GM18519 (cell line): ENCODE measurements at regions not wholly inside any gene's neighbourhood (a gene's known extent, or its start where the extent isn't known, plus 50 kb on each side); places are given as distances from the start of the nearest gene placed in this dataset.
"Not testable (repeated sequence)": the region's sequence is repeated elsewhere in the genome, so short reads cannot be mapped to it uniquely, and the experiment has no call there.

Source experiments
- ATAC-seq: cut with Tn5 transposase; IDR thresholded peaks from one replicate; pipeline ENCODE4 v1.9.1; 2021; ENCODE audit warnings: mild to moderate bottlenecking, moderate library complexity; ENCODE audit not compliant: unreplicated experiment, low FRiP score

GRCh38 chr10:64358907-64359306 lies 837.7 kb downstream of the REEP3 start:
- no peak for ATAC-seq

- not testable (repeated sequence) for ATAC-seq
Measured at GRCh38 chr10:64360240-64360639, 839.0 kb downstream of the REEP3 start.

GRCh38 chr10:64363687-64364086 lies 842.5 kb downstream of the REEP3 start:
- ATAC-seq = no peak

- no peak for ATAC-seq
Measured at GRCh38 chr10:64365663-64366062, 844.5 kb downstream of the REEP3 start.

GRCh38 chr10:64368298-64368697 lies 847.1 kb downstream of the REEP3 start:
- no peak for ATAC-seq

- ATAC-seq = no peak
Measured at GRCh38 chr10:64369885-64370773, 848.9 kb downstream of the REEP3 start.

GRCh38 chr10:64374346-64374745 lies 853.1 kb downstream of the REEP3 start:
- ATAC-seq = no peak

GRCh38 chr10:64376167-64376566 lies 855.0 kb downstream of the REEP3 start:
- no peak for ATAC-seq

- ATAC-seq = no peak
Measured at GRCh38 chr10:64379898-64380297, 858.7 kb downstream of the REEP3 start.

- ATAC-seq = no peak
Measured at GRCh38 chr10:64385355-64385754, 864.2 kb downstream of the REEP3 start.

- no peak for ATAC-seq
Measured at GRCh38 chr10:64394744-64395143, 873.5 kb downstream of the REEP3 start.

- ATAC-seq = no peak
Measured at GRCh38 chr10:64396105-64396708, 875.0 kb downstream of the REEP3 start.

GRCh38 chr10:64397125-64397524 lies 875.9 kb downstream of the REEP3 start:
- no peak for ATAC-seq

- ATAC-seq = no peak
Measured at GRCh38 chr10:64408391-64409183, 887.4 kb downstream of the REEP3 start.

GRCh38 chr10:64409349-64409748 lies 888.1 kb downstream of the REEP3 start:
- no peak for ATAC-seq

- ATAC-seq = no peak
Measured at GRCh38 chr10:64416011-64416410, 894.8 kb downstream of the REEP3 start.

GRCh38 chr10:64419461-64419860 lies 898.3 kb downstream of the REEP3 start:
- ATAC-seq = no peak

GRCh38 chr10:64426745-64427144 lies 905.5 kb downstream of the REEP3 start:
- no peak for ATAC-seq

- no peak for ATAC-seq
Measured at GRCh38 chr10:64430690-64431323, 909.6 kb downstream of the REEP3 start.

GRCh38 chr10:64441872-64442271 lies 920.7 kb downstream of the REEP3 start:
- not testable (repeated sequence) for ATAC-seq

GRCh38 chr10:64444163-64444562 lies 923.0 kb downstream of the REEP3 start:
- no peak for ATAC-seq
